GM19239 (cell line): ENCODE measurements at regions not wholly inside any gene's neighbourhood (a gene's known extent, or its start where the extent isn't known, plus 50 kb on each side); places are given as distances from the start of the nearest gene placed in this dataset.

Experiments
- DNase-seq: peaks from one replicate; pipeline ENCODE4 v3.0.0; 2011; ENCODE audit warnings: low spot score; ENCODE audit not compliant: insufficient read length
- FAIRE-seq: peaks from 2 replicates; lab custom pipeline; 2011; peaks lifted over from hg19 to GRCh38; lab: Jason Lieb, UNC

DNA sequence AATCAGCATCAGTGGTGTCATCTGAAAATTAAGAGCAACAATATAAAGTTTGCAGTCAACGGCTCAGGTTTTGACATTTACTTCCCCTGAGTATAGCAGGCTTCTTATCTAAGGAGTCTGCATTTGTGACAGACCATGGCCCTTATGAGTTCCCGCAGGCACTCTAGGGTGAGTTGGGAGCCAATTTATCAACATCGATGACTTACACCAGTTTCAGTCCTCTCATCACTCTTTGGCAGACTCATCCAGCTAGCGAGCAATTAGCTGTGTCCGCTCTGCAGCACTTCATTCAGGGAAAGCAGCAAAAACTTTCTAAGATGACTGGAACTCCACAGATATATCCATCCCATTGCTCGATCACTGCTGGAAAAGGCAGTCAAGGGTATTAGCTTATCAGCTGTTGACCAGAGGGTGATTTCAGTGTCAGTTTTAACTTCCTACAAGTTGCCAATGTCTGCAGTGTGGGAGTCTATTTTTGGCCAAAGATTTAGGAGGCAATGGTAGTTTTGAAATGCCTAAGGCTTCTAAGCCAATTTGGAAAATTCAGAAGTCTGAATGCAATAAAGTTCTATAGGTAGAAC lies 625.1 kb upstream of the TENM3 start:
- DNase-seq (no peak), FAIRE-seq (no peak)

DNA sequence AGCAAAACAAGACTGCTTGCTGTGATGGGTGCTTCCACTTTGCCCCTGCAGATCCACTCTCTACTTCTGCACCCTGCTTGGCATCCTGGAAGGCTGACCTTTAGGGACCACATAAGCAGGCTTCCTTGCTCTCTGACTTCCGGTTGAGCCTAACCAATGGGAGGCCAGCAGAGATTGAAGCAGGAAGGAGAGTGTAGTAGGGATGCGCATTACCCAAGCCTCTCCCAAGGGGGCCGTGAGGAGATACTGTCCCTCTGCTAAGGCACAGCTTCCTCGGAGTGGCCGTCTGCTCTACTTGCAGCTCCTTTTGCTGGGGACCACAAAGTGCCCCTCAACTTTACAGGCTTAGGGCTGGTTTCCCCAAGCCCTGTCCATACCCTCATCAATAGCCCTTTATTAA lies 624.3 kb upstream of the TENM3 start:
- FAIRE-seq (no peak), DNase-seq (no peak)

DNA sequence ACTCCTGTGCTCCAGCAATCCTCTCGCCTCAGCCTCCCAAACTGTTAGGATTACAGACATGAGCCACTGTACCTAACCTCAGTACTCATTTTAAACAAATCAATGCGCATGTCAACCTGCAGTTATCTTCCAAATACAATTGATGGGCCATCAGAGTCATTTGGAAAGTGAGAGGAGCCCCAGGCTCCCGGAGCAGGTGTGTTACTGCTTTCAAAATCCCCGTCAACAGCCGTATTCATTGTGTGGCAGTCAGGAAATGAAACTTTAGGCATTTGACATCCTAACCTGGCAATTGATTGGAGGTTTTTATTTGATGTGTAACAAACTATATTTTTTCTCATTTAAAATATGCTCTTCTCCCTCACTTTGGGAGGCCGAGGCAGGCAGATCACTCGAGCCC lies 623.6 kb upstream of the TENM3 start:
- FAIRE-seq (no peak), DNase-seq (no peak)

DNA sequence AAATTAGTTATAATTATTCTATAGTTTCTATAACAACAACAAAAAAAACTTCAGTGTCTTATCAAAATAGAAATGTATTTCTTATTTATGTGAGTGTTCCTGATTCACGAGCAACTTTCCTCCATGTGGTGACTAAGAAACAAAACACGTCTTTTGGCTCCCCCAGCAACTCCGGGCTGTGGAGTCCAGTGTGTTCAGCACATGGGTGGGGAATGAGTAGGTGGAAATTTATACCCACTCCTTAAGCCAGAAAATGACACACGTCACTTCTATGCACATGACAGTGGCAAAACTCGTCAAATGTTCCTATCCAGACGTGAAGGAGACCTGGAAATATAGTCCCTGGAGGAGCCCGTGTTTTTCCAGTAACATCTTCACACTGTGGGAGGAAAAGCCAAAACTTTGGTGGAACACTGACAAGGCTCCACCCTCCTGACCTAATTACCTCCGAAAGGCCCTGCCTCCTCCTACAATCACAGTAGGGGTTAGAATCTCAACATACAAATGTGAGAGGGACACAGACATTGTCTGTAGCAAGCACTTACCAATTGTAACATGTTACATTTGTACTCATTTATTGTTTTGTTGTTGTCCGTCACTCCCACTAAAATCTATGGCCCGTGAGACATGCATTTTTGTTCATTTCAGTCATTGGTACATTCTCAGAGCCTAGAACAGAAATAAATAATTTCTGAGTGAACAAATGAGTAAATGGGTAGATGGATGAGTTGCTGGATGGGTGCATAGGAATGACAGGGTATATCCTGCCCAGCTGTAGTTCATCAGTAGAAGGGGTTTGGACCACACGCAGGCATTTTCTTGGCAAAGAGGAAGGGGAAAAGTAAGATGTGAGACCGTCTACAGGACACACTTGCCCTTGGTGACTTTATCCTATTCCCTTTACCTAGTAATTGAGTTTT lies 605.8 kb upstream of the TENM3 start:
- DNase-seq (no peak), FAIRE-seq (no peak)

DNA sequence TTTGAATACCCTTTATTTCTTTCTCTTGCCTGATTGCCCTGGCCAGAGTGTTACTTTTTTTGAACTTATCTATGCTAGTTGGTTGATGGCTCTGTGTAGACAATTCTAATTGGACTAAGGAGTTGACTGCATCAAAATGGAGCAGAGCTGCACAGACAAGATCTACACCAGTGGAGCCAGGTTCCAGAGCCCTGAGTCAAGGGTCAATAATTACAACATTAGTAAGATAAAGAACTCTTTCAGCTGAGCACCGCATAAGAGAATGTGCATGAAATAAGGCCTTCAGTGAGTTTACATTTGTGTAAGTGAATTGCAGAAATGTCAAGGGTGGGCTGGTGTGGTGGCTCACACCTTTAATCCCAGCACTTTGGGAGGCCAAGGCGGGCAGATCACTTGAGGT lies 599.7 kb upstream of the TENM3 start:
- DNase-seq (no peak), FAIRE-seq (no peak)

DNA sequence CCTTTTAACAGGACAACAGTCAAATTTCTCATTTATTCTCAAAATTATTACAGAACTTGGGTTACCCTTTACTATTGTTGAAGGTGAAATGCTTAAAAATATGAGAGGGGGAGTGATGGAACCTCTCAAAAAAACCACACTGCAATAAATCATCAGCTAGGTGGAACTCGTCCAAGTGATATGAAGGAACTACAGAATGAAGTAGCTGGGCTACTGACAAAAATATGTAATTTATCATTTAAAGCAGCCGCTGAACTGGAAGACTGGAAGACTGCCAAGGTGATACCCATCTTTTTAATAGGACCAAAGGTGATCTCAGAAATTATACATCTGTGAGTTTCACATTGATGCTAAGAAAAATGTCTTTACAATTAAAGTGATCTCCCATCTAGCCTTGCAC lies 597.7 kb upstream of the TENM3 start:
- DNase-seq (no peak), FAIRE-seq (no peak)

DNA sequence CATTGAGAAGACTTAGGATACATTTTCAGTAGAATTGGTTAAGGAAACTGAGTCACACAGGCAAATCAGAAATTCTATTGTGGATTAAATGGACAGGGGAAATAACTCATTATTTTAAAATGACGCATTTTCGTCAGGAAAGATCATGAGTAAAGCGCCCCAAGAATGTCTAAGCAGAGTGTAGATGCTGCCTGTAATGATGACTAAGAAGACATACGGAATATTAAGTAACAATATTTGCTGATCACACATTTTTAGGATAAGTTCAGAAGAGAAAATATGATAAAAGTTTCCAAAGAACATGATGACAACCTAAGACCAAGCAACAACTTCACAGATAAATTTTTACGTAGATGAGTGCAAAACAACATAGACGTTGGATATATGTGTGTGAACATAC lies 596.3 kb upstream of the TENM3 start:
- FAIRE-seq (no peak), DNase-seq (no peak)

DNA sequence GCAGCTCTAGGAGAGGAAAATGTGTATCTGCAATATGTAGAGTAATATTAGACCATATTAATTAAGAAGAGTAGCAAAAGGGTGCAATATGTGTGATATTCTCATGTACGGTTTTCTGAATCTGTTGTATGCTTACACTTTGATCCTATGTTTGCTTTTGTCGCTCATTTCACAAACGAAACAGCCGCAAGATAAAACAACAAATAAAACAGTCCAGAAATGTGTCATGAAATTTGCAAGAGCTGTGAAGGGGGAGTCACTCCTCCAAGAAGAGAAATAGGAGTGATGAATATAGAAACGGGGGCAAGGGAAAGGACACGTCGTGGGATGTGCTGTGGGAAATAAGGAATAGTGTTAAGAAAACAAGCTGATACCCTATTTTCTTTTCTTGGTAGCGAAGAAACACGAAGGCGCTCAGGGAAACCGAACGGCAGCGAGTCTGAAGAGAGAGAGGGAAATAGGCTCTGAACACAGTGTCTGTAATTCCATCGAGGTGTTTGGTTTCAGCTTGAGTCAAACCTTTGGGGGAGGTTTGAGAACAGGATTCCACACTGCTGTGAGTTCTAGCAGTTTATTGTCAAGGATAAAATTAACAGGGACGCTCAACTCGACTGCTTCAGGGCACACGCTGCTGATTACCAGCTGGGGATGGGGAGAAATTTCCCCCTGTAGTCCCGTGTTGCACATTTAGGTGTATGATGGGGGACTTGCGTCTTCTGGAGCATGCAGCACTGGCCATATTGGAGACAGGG lies 595.6 kb upstream of the TENM3 start:
- FAIRE-seq (no peak), DNase-seq (no peak)

DNA sequence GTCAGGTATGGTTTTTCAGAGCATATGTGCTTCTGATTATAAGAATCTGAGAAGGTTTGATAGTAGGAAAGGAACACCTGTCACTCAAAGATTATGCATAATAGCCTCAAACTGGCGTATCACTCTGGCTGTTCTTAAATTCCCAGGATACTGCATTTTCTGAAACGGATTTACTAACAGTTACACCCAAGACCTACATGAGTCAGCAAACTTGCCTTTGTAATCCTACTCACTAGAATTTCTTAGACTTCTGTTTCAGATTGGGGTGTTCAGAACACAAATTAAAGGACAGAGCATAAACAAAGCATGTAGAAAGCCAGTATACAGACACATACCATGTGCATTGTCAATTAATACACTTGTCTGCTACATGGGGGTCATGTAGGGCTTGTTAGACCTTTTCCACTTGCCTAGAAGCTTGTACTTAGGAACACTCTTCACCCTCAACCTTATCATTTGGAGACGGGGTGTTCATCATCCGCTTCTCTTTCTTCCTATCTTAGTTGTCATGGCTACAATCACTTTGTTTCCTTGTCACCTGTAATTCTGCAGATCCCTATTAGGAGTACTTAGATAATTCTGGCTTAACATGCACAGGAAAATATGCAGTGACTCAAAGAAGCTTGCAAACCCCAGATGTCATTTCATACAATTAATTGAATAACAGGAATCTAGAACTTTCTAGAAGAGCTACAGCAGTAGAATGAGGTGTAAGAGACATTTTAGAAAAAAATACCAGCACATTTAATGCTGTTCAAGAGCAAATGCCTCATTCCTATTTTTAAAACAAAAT lies 593.0 kb upstream of the TENM3 start:
- FAIRE-seq (no peak), DNase-seq (no peak)

DNA sequence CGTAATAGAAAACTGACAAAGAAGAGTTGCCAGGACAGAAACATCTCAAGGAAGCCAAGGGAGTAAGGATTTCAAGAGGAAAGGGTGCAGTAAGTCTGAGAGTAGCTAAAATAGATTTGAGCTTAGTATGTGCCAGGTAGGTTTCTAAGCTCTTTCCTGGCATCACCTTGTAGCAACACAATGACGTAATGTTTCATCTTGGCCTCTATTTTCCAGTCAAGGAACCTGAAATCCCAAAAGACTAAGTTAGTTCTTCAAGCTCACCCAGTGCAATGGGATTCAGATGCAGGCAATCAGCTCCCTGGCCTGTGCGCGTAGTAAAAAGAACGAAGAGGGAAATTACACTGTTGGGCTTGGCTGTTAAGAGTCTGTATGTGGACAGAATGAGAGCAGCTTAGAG lies 586.5 kb upstream of the TENM3 start:
- FAIRE-seq = no peak
- DNase-seq = no peak

DNA sequence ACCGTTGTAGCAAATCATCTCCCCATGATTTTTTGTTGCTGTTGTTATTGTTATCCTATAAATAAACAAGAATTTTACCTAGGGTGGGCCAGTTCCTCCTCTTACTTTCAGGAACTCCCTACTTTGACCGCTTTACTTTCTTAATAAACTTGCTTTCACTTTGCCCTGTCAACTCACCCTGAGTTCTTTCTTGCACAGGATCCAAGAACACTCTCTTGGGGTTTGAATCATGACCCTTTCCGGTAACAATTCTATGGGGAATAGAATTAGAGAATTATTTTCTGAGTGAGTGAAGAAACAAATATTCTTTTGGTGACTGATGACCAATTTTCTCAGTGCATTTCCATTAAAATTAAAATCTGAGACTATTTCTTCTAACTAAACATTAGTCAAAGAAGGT lies 584.0 kb upstream of the TENM3 start:
- DNase-seq (no peak), FAIRE-seq (no peak)

DNA sequence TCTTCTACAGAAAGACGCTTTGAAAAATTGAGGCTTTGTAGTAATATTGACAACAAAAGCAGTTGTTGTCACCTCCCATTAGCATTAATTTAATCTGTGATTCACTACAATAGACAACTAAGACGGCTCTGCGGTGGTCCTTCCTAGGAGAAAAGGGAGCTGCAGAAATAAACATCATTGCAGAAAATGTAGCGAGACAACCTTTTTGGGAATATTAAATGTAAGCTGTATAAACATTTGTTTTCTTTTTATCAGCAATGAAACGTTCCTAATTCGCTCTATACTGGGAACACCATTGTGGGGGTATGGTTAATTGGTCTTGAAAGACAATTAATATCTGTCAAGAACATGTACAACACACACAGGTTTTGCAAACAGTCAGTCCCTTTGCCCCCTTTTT lies 583.3 kb upstream of the TENM3 start:
- DNase-seq (no peak), FAIRE-seq (no peak)

DNA sequence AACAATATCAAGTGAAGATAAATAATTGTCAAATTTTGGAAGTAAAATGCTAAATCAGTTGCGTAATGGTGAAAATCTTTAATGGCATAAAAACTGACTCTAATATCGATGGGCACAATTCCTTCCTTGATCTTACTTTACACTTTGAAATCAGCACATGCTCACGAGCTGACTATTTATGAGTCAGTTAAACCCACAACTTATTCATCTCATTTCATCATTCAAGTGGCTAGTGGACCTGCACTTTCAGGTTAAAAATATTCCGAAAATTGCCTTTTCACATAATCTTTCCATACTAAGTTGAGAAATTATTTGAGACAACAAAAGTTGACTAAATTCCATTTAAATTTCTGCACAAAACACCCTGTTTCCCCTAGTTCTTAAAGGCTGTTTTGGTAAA lies 582.1 kb upstream of the TENM3 start:
- FAIRE-seq = no peak
- DNase-seq = no peak

DNA sequence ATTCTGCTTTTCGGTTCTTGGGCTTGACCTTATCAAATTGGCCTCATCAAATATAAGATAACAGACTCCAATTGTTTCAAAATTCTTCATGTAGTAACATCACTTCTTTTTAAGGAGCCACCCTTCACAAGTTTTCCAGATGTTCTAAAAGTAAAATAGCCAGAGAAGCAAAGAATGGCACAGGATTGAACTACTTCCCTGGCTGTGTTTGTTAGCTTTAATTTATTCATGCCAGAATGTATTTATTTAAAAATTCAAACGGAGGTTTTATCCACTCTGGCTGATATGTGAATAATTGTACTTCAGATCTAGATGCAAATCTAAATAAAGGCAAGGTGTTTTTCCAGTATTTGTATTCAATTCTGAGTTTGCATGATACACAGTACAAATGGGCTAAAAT lies 581.3 kb upstream of the TENM3 start:
- FAIRE-seq = no peak
- no peak for DNase-seq

DNA sequence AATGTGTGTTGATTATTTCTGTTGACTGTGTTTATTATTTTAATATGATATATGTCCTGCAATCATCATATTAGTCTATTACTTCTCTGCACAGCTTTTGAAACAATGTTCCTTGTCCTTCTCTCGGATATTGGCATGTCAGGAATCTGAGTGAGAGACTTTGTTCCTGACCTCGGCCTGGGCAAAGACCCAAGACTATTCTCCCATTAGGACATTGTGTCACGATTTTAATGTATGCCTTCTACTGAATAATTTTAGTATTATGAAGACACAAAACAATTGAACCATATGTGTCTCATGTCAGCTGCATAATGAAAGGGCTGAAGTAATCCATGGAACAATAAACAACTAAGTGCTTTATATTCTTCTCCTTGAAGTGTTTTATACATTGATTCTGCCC lies 580.8 kb upstream of the TENM3 start:
- no peak for FAIRE-seq

DNA sequence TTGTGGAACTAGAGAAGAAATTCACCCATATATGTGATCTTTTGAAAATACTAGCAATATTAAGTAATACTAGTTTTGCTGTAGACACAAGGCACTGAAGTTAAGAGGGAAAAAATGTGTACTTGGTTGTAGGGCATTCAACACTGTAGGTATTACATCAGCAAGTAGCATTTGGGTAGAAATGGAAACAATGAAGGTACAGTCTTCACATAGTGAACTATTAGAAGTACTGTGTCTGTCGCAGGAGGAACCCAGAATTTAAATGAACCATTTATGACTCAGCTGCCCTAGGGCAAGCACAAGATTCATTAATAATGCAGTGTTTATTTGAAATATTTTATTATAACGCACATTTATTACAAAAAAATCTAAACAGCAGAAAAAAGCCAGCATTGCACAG lies 572.7 kb upstream of the TENM3 start:
- DNase-seq (no peak), FAIRE-seq (no peak)

More for the DNA sequence above, 580.8 kb upstream of the TENM3 start:
- DNase-seq = no peak

DNA sequence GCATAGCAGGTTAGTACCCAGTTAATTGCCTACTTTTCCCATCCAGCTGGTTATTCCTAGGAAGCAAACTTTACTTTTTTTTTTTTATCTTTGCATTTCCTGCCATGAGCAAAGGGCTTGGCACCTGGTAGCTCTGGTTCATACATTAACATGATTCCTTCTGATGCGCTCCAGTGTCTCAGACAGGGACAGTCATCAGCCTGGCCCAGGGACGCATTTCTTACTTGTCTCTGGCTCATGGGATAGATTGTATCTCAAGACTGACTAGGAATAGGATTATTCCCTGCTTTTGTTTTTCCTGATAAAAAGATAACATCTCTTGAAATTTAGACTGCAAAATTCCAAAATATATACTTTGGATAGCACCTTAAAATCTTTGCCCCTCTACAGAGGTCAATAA lies 571.5 kb upstream of the TENM3 start:
- DNase-seq (no peak), FAIRE-seq (no peak)

DNA sequence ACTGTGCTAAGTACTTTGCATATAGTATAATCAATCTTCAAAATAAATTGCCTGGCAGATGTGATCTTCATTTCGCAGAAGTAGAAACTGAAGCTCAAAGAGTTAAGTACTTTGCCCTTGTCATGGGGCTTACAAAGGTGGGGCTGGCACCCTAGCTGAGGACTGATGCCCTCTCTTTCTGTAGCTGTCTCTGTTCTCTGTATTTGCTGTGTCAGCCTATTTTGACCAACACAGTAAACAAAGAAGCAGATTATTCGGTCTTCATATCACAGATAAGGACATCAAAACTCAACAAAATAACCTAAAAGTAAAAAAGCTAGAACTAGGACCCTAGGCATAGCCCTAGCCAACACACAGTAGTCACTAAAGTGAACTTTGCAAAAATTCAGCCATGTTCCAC lies 570.5 kb upstream of the TENM3 start:
- FAIRE-seq = no peak
- no peak for DNase-seq

DNA sequence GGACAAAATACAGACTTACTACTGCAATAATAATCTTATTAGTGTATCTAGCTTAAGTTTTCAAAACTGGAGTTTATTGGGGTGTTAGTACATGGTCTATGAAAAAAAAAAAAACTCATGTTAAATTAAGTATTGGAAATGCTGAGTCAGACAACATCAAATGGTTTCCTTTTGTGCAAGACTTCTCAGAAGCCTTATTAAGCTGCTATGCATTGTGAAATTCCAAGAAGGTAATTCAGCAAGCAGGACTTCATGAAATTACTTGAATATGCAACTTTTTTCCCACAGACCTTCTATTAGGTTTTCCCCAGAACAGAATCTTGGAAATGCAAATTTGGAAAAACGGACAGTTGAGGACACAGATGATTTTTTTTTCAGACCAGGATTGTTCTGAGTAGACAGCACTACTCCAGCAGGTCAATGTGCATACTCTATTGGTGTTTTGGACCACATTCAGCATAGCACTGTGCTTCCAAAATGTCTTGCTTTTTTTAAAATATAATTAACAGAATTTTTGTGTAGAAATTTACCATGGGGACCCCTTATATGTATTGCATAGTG lies 568.8 kb upstream of the TENM3 start:
- no peak for FAIRE-seq

DNA sequence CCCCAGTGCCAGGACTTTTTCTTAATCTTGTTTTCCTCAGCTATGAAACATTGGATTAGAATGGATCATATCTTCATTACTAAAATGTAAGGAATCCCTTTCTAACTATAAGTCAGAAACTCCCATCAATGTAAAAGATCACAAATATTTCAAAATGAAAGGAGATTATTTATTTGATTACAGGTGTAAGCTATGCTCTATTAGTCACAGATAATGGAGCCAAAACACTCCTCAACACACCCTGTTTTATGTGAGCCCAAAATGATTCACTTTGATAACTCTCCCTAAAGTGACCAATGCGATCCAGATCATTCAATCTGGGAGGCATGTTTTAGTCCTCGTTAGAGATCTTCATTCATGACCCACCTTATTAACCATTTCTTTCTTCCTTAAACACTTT lies 566.7 kb upstream of the TENM3 start:
- DNase-seq = no peak
- no peak for FAIRE-seq

More for the DNA sequence above, 568.8 kb upstream of the TENM3 start:
- DNase-seq = no peak
